Activated effector memory CD4-positive, alpha-beta T cell treated with Interleukin-2 at 50 U/mL for 16 hours (primary cell): ENCODE measurements at regions not wholly inside any gene's neighbourhood (a gene's known extent, or its start where the extent isn't known, plus 50 kb on each side); places are given as distances from the start of the nearest gene placed in this dataset.
"Not testable (repeated sequence)": the region's sequence is repeated elsewhere in the genome, so short reads cannot be mapped to it uniquely, and the experiment has no call there.

Experiments
- DNase-seq: peaks from one replicate; pipeline ENCODE4 v3.0.0-alpha.2; 2020

- no peak for DNase-seq
These were observed 141.9 kb downstream of the PSAT1 start for GRCh38 chr9:78438780-78439179.

GRCh38 chr9:78439190-78439865 is 142.4 kb downstream of the PSAT1 start:
- peak; percentile 39 for DNase-seq

- no peak for DNase-seq
These were observed 143.2 kb downstream of the PSAT1 start for GRCh38 chr9:78439866-78440830.

- DNase-seq = no peak
These were observed 144.5 kb downstream of the PSAT1 start for GRCh38 chr9:78441396-78441795.

DNA sequence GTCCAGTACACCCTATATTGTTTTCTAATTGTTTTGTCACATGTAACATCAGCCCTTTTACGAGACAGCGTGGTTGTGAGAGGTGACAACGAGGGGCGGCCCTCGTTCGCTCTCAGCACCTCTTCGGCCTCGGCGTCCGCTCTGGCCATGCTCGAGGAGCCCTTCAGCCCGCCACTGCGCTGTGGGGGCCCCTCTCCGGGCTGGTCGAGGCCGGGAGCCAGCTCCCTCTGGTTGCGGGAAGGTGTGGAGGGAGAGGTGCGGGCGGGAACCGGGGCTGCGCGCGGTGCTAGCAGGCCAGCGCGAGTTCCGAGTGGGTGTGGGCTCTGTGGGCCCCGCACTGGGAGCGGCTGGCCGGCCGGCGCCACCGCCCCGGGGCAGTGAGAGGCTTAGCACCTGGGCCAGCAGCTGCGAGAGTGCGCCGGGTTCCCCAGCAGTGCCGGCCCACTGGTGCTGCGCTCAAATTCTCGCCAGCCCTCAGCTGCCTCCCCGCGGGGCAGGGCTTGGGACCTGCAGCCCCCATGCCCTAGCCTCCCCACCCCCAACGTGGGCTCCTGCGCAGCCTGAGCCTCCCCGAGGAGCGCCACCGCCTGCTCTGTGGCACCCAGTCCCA is 145.0 kb downstream of the PSAT1 start:
- DNase-seq = no peak

GRCh38 chr9:78442577-78442976 is 145.7 kb downstream of the PSAT1 start:
- not testable (repeated sequence) for DNase-seq

DNA sequence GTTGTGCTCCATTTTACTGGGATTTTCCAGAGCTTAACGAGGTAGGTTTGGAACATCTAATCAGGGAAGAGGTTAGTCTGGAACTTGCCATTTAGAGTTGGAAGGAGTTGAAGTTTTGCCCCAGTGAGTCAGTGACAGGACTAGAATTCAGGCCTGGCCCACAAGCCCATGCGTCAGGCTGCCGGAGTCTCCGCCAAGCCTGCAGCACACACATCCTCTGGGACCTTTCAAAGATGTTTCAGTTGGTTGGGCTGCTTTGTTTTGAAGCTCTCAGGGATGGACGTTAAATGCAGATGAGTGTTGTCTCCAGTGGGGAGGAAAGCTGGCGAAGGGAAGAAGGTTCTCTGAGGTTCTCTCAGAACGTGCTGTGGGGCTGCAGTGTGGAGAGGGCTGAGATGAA is 147.0 kb downstream of the PSAT1 start:
- no peak for DNase-seq

- no peak for DNase-seq
These were observed 152.2 kb downstream of the PSAT1 start for GRCh38 chr9:78448960-78449673.

DNA sequence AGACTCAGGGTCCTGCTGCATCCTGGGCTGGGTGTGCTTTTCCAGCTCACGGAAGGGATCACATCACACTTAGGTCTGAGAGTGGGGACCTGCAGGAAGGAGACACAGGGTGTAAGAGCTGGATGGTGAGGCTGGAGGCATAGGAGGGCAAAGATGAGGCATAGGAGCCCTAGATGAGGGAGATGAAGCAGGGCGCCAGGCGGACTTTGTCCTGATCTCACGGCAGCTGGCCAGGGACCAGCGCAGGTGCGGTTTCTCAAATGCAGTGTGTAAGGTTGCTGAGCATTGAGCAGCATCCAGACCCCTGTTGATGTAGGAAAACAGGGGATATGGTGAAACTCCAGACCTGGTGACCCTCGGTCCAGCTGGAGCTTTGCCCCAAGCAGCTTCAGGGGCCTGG is 156.5 kb downstream of the PSAT1 start:
- no peak for DNase-seq

DNA sequence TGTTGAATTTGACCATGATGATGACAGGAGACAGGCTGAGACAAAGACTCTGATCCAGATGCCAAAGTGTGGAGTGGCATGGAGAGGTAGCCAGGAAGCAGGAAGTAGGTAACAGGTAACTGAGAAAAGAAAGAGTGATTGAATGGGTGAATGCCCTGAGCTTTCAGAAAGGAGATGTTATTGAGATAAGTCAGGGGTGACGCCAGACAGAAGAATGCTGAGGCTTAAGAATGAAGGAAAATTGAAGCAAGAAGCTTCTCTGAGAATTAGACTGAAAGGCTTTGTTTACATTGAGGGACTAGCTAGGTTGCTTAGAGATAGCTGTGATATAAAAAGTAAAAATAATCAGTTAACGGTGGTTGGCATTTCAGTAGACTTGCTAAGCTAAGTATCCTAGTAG is 165.7 kb downstream of the PSAT1 start:
- DNase-seq = no peak

DNA sequence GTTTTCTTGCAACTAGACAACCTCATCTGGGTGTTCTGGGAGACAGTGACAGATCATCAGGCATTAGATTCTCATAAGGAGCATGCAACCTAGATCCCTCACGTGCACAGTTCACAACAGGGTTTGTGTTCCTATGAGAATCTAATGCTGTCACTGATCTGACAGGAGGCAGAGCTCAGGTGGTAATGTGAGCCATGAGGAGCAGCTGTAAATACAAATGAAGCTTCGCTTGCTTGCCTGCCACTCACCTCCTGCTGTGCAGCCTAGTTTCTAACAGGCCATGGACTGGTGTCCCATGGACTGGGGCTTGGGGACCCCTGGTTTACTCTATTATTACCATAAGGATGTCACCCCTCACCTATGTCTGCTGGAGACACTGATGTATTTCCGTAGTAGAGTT is 166.8 kb downstream of the PSAT1 start:
- no peak for DNase-seq

- no peak for DNase-seq
These were observed 171.3 kb downstream of the PSAT1 start for GRCh38 chr9:78468231-78468630.

GRCh38 chr9:78468974-78469576 is 172.2 kb downstream of the PSAT1 start:
- no peak for DNase-seq

DNA sequence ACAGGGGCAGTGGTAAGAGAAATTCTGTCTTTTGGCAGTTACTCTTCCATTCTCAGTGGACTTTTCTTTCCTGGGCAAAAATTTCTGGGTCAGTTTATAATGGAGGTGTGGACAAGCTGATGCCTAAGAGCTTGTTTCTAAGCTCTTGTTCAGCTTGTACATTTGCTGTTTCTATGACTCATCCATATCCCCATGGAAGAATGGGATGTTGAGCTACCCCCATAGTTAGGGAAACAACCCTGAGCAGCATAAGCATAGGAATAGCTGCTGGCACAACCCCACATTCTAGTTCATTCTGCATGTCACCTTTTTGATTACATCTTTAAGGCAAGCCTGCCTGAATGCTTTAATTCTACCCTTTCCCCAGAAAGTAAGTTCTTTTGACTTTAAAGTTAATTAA is 173.3 kb downstream of the PSAT1 start:
- DNase-seq = no peak

GRCh38 chr9:78470741-78471140 is 173.8 kb downstream of the PSAT1 start:
- no peak for DNase-seq

- no peak for DNase-seq
These were observed 175.2 kb downstream of the PSAT1 start for GRCh38 chr9:78472111-78472510.

DNA sequence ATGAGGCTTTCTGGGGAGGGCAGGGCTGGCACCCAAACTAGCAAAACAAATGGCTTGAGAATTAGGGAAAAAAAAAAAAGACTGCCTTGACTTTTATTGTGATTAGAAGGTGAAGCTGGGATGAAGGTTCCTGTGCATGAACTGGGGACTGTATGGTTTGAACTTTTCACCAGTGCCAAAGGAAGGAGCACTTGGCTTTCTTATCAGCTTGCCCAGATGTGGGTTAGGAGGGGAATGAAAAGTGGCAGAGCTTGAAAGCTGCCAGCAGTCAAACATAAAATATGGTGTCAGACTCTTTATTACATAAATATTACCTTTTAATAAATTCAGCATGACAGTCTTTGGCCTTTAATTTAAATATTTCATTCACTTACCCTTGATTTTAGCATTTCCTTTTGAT is 182.5 kb downstream of the PSAT1 start:
- DNase-seq = no peak

DNA sequence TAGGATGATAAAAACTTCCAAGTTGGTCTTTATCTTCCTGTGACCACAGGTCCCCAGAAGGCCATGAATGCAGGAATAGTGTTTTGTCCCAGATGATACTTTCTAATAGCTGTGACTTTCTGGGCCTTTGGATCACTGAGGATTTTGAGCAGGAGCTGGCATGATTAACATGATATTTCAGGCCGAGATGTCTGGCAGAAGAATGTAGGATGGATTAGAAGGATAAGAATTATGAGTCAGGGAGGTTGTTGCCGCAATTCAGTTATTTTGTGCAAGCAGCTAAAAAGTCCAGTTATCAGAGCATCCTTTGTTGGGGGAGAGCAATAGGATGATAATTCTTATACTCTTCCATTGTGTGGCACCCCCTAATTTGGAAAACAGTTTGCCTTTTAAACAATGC is 189.7 kb downstream of the PSAT1 start:
- DNase-seq = no peak

DNA sequence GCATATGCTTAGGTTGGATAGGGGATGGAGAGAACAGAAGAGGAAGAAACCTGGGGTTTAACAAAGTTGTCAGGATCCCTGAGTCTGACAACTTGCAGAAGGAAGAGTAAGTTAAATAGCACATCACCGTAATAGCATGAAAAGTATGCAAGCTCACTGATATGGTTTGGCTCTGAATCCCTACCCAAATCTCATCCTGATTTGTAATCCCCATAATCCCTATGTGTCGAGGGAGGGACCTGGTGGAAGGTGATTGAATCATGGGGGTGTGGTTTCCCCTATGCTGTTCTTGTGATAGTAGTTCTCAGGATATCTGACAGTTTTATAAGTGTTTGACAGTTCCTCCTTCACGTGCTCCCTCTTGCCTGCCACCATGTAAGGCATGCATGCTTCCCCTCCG is 193.3 kb downstream of the PSAT1 start:
- no peak for DNase-seq

- DNase-seq = no peak
These were observed 194.5 kb downstream of the PSAT1 start for GRCh38 chr9:78491402-78491801.

DNA sequence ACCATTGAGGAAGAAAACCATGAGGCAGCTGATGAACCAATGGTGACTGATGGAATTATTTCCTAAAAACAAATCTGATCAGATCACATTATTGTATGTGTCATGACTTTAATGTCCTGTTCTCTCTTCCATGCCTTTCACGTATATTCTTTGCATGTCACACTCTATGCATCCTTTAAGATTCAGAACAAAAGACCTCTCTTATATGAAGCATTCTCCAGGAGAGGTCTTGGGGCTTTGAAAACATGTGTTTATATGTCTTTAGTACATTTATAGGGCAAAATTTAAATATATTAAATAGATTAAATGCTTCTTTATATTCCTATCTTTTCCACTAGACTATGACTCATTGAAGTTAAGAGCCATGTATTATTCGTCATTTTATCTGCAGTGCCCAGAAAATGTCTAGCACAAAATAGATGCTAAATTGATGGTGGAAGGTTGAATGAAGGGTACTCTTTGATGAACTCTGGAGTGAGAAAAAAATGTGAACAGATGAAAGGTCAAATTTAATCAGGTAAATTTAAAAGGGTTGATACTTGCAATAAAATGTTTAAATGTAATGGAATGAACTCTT is 196.3 kb downstream of the PSAT1 start:
- DNase-seq = no peak

GRCh38 chr9:78502566-78502965 is 205.6 kb downstream of the PSAT1 start:
- DNase-seq = no peak
